Fibroblast of the aortic adventitia (primary cell): ENCODE measurements at regions not wholly inside any gene's neighbourhood (a gene's known extent, or its start where the extent isn't known, plus 50 kb on each side); places are given as distances from the start of the nearest gene placed in this dataset.
"Not testable (repeated sequence)": the region's sequence is repeated elsewhere in the genome, so short reads cannot be mapped to it uniquely, and the experiment has no call there.

Experiments
- DNase-seq: peaks from one replicate; pipeline ENCODE4 v3.0.0-alpha.2; 2010; ENCODE audit warnings: low read depth
- H3K4me3 ChIP-seq: 2 replicates; pipeline ENCODE4 v1.5.1; 2011; ENCODE audit warnings: low read depth, mild to moderate bottlenecking, control low read depth, low read length, moderate library complexity
- CTCF ChIP-seq: IDR thresholded peaks from 2 replicates; pipeline ENCODE4 v1.5.1; 2011; ENCODE audit warnings: mild to moderate bottlenecking, low read length, control low read depth, inconsistent platforms; ENCODE audit not compliant: insufficient read depth

- no peak for DNase-seq
- no peak for TF ChIP-seq CTCF
- no peak overlapping the region for H3K4me3 ChIP-seq
These were observed 82.2 kb upstream of the ID2 start for GRCh38 chr2:8599421-8600242.

- no peak for TF ChIP-seq CTCF
- H3K4me3 ChIP-seq = no peak overlapping the region
- DNase-seq = no peak
These were observed 81.4 kb upstream of the ID2 start for GRCh38 chr2:8600456-8600855.

- TF ChIP-seq CTCF = no peak
- no peak for DNase-seq
- no peak overlapping the region for H3K4me3 ChIP-seq
These were observed 79.0 kb upstream of the ID2 start for GRCh38 chr2:8602809-8603208.

- not testable (repeated sequence) for H3K4me3 ChIP-seq
These were observed 78.5 kb upstream of the ID2 start for GRCh38 chr2:8603356-8603755.

GRCh38 chr2:8604262-8604661 is 77.6 kb upstream of the ID2 start:
- no peak overlapping the region for H3K4me3 ChIP-seq
- no peak for TF ChIP-seq CTCF
- no peak for DNase-seq

More at GRCh38 chr2:8603356-8603755, 78.5 kb upstream of the ID2 start:
- DNase-seq = not testable (repeated sequence)

- no peak for TF ChIP-seq CTCF
- no peak for DNase-seq
- no peak overlapping the region for H3K4me3 ChIP-seq
These were observed 76.3 kb upstream of the ID2 start for GRCh38 chr2:8605351-8606065.

GRCh38 chr2:8606226-8606625 is 75.6 kb upstream of the ID2 start:
- no peak for DNase-seq
- H3K4me3 ChIP-seq = no peak overlapping the region
- no peak for TF ChIP-seq CTCF
